ENCODE measurements at regions not wholly inside any gene's neighbourhood (a gene's known extent, or its start where the extent isn't known, plus 50 kb on each side); places are given as distances from the start of the nearest gene placed in this dataset.

DNA sequence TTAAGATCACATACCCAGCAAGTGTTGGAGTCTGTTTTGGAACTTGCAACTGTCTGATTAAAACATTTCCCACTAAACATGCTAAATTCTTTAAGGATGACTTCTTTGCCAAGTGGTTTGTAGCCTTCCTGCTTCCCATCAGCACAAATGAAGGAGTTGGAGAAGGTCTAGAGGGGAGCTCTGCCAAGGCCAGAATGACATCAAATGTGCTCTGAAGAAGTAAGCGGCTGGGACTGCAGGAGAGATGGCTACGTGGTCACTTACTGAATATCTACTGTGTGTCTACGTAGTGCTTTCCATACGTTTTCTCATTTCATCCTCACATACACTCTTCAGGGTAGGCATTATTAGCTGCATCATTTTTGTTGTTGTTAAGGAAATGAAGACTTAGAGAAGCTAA, 135.7 kb upstream of the NLRP1 start:
- intact Hi-C loops (cut with DNase I), result no loop called here
- peaks cover 2% of the 10 kb centered on the region for H3K27me3 ChIP-seq (replicated peaks; ENCODE audit: insufficient read depth)
- TF ChIP-seq POLR2A (IDR thresholded peaks at IDR 0.05) (no peak), POLR2AphosphoS5 (IDR thresholded peaks at IDR 0.05) (no peak)
- TF ChIP-seq, protein P1, sequence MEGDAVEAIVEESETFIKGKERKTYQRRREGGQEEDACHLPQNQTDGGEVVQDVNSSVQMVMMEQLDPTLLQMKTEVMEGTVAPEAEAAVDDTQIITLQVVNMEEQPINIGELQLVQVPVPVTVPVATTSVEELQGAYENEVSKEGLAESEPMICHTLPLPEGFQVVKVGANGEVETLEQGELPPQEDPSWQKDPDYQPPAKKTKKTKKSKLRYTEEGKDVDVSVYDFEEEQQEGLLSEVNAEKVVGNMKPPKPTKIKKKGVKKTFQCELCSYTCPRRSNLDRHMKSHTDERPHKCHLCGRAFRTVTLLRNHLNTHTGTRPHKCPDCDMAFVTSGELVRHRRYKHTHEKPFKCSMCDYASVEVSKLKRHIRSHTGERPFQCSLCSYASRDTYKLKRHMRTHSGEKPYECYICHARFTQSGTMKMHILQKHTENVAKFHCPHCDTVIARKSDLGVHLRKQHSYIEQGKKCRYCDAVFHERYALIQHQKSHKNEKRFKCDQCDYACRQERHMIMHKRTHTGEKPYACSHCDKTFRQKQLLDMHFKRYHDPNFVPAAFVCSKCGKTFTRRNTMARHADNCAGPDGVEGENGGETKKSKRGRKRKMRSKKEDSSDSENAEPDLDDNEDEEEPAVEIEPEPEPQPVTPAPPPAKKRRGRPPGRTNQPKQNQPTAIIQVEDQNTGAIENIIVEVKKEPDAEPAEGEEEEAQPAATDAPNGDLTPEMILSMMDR (IDR thresholded peaks at IDR 0.05), result no peak
- no peak overlapping the region for H3K4me3 ChIP-seq
- WGBS, result 84% methylated on average over 4 of the region's 4 CpGs
- H3K36me3 ChIP-seq, result no peaks in the 10 kb centered on the region
- no peaks in the 10 kb centered on the region for H3K4me1 ChIP-seq (replicated peaks)
- no peak for DNase-seq (ENCODE audit: low spot score)
- no peak overlapping the region for H3K27ac ChIP-seq
- no peaks in the 10 kb centered on the region for H3K9me3 ChIP-seq

DNA sequence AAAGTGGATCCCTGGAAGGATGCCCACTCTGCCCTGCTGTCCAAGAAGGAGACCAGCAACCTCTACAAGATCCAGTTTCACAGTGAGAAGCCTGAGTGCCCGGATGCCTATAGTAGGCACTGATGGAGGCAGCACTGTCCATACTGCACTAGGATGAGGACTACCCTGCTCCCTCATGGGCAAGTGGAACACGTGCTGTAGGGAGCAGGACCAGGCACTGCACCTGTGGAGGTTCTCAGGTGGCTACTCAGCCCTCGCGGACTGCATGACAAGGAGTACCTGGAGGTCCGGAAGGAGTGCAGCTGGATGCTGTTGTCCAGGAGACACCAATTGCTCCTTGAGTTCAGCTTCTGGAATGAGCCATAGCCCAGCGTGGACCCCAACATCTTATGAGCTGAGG, 146.1 kb upstream of the NLRP1 start:
- H3K4me1 ChIP-seq (replicated peaks), result no peaks in the 10 kb centered on the region
- H3K4me3 ChIP-seq, result no peak overlapping the region
- WGBS, result 72% methylated on average over 6 of the region's 6 CpGs
- H3K27ac ChIP-seq, result no peak overlapping the region
- no peaks in the 10 kb centered on the region for H3K27me3 ChIP-seq (replicated peaks; ENCODE audit: insufficient read depth)
- no peaks in the 10 kb centered on the region for H3K9me3 ChIP-seq
- no peaks in the 10 kb centered on the region for H3K36me3 ChIP-seq
- no peak for DNase-seq (ENCODE audit: low spot score)
- intact Hi-C loops (cut with DNase I), result no loop called here
- TF ChIP-seq, protein P1 (IDR thresholded peaks at IDR 0.05), result no peak
- TF ChIP-seq POLR2AphosphoS5 (IDR thresholded peaks at IDR 0.05), result no peak
- no peak for TF ChIP-seq POLR2A (IDR thresholded peaks at IDR 0.05)

DNA sequence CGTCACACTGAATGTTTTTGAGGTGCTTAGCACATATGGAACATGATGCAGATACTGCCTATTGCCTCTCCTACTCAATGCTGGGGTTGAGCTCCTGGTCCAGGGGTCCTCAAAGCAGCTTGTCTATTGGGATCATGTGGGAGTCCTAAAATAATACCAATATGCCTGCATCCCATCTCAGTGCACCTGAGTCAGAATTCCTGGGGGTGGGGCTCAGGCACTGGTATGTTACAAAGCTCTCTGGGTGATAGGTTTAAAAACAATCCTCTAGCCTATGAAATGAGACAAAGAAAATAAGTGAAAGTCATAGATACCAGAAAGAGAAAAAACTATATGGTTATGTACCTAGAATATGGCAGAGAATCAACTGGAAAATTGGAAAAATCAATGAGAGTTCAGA, 156.6 kb upstream of the NLRP1 start:
- Histone ChIP-seq H3K4me3 (no peak overlapping the region), H3K27me3 (replicated peaks; ENCODE audit: insufficient read depth) (no peaks in the 10 kb centered on the region), H3K9me3 (no peaks in the 10 kb centered on the region), H3K27ac (no peak overlapping the region), H3K4me1 (replicated peaks) (no peaks in the 10 kb centered on the region), H3K36me3 (no peaks in the 10 kb centered on the region)
- 27% methylated on average over 1 of the region's 1 CpG for WGBS
- DNase-seq (ENCODE audit: low spot score), result no peak
- intact Hi-C loops (cut with DNase I), result no loop called here
- TF ChIP-seq POLR2AphosphoS5 (IDR thresholded peaks at IDR 0.05) (no peak), POLR2A (IDR thresholded peaks at IDR 0.05) (no peak)
- TF ChIP-seq, protein P1 (IDR thresholded peaks at IDR 0.05), result no peak

DNA sequence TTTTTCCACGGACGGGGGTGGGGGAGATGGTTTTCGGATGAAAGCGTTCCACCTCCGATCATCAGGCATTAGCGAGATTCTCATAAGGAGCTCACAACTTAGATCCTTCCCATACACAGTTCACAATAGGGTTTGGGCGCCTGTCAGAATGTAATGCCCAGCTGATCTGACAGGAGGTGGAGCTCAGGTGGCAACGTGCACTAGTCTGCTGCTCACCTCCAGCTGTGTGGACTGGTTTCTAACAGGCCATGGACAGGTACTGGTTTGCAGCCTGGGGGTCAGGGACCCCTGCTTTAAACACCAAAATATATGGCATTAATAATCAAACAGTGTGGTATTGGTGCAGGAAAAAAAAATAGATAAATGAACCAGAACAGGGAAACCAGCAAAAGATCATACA, 157.5 kb upstream of the NLRP1 start:
- H3K36me3 ChIP-seq, result no peaks in the 10 kb centered on the region
- TF ChIP-seq POLR2A (IDR thresholded peaks at IDR 0.05), result no peak
- TF ChIP-seq POLR2AphosphoS5 (IDR thresholded peaks at IDR 0.05), result no peak
- TF ChIP-seq, protein P1 (IDR thresholded peaks at IDR 0.05), result no peak
- intact Hi-C loops (cut with DNase I), result no loop called here
- no peak overlapping the region for H3K4me3 ChIP-seq
- no peak overlapping the region for H3K27ac ChIP-seq
- no peaks in the 10 kb centered on the region for H3K4me1 ChIP-seq (replicated peaks)
- H3K9me3 ChIP-seq, result no peaks in the 10 kb centered on the region
- no peaks in the 10 kb centered on the region for H3K27me3 ChIP-seq (replicated peaks; ENCODE audit: insufficient read depth)
- DNase-seq (ENCODE audit: low spot score), result no peak
- WGBS, result 75% methylated on average over 8 of the region's 8 CpGs

DNA sequence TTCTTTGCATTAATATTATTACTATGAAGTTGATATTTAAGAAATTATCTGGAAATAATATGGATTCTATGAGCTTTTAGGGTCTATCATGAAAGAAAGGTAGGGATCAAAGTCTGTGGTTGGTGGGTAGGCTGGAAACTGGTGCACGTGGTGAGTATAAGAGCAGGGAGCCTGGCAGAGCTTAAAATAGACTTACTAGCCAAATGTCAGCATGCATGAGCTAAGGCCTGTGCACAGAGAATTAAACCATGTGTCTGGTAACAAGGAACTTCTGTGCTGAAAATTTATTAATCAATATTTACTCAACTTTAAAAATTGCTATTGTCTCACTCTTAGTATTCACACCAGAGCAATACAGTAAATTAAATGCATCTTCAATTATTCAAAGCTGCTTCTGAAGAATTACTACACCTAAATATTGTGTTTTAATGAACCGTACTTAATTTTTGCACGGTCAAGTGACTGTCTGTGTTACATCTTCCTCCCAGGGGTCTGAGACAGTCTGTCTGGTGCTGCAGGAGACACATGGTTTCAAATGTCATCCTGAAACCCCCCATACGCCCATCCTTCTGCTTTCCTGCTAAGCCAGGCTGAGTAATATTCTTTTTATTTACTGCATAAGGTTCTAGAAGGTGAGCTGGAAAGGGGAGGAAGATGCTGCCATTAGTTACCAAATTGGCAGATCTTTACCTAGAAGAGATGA, 161.0 kb upstream of the NLRP1 start:
- H3K9me3 ChIP-seq, result no peaks in the 10 kb centered on the region
- no peak overlapping the region for H3K27ac ChIP-seq
- no peaks in the 10 kb centered on the region for H3K4me1 ChIP-seq (replicated peaks)
- H3K27me3 ChIP-seq (replicated peaks; ENCODE audit: insufficient read depth), result no peaks in the 10 kb centered on the region
- WGBS, result 63% methylated on average over 4 of the region's 4 CpGs
- no peak for DNase-seq (ENCODE audit: low spot score)
- no peak overlapping the region for H3K4me3 ChIP-seq
- intact Hi-C loops (cut with DNase I), result no loop called here
- TF ChIP-seq POLR2AphosphoS5 (IDR thresholded peaks at IDR 0.05), result no peak
- TF ChIP-seq POLR2A (IDR thresholded peaks at IDR 0.05), result no peak
- TF ChIP-seq, protein P1 (IDR thresholded peaks at IDR 0.05), result no peak
- H3K36me3 ChIP-seq, result no peaks in the 10 kb centered on the region

Measured in prostate gland (tissue), 2 donors.